C4-2B (cell line): ENCODE measurements at regions not wholly inside any gene's neighbourhood (a gene's known extent, or its start where the extent isn't known, plus 50 kb on each side); places are given as distances from the start of the nearest gene placed in this dataset.

ENCODE experiments used
- ZFX ChIP-seq: fragments of 450-650 bp; IDR thresholded peaks from 2 replicates; pipeline ENCODE4 v1.6.1; 2017
- TF ChIP-seq, protein P1 (sequence below): fragments of 450-650 bp; conservative IDR thresholded peaks from 2 replicates; pipeline ENCODE4 v1.5.1; 2017; ENCODE audit warnings: mild to moderate bottlenecking

DNA sequence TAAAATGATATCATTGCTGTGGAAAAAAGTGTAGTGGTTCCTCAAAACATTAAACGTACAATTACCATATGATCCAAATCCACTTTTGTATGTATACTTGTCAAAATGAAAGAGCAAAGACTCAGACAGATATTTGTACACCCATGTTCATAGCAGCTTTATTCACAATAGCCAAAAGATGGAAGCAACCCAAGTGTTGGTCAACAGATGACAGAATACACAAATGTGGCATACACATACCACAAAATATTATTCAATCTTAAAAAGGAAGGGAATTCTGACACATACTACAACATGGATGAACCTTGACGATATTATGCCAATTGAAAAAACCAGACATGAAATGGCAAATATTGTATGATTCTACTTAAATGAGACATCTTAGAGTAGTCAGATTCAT, 524.5 kb upstream of the WWC1 start:
- TF ChIP-seq, protein P1, sequence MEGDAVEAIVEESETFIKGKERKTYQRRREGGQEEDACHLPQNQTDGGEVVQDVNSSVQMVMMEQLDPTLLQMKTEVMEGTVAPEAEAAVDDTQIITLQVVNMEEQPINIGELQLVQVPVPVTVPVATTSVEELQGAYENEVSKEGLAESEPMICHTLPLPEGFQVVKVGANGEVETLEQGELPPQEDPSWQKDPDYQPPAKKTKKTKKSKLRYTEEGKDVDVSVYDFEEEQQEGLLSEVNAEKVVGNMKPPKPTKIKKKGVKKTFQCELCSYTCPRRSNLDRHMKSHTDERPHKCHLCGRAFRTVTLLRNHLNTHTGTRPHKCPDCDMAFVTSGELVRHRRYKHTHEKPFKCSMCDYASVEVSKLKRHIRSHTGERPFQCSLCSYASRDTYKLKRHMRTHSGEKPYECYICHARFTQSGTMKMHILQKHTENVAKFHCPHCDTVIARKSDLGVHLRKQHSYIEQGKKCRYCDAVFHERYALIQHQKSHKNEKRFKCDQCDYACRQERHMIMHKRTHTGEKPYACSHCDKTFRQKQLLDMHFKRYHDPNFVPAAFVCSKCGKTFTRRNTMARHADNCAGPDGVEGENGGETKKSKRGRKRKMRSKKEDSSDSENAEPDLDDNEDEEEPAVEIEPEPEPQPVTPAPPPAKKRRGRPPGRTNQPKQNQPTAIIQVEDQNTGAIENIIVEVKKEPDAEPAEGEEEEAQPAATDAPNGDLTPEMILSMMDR: no peak
- TF ChIP-seq ZFX: no peak
